Right lobe of liver (tissue), 4 donors: ENCODE measurements at regions not wholly inside any gene's neighbourhood (a gene's known extent, or its start where the extent isn't known, plus 50 kb on each side); places are given as distances from the start of the nearest gene placed in this dataset.

Experiments used
- POLR2A ChIP-seq: fragments of 450-650 bp; IDR thresholded peaks from one replicate; pipeline ENCODE4 v1.6.1; 2017; ENCODE audit warnings: antibody characterized with exemption, mild to moderate bottlenecking
- TF ChIP-seq, protein P1 (sequence below), 4 donors: fragments of 200-600 bp in 3 of 4; fragments of 450-650 bp in 1 of 4; IDR thresholded peaks; one replicate each; pipeline versions ENCODE4 v1.5.1 to v1.8.0; 2016 to 2022; ENCODE audit warnings: antibody characterized with exemption in 4 of 4, mild to moderate bottlenecking in 2 of 4
- donor health status: DM: no; HTN: no; CAD: no.
- donor health status: DM: no; HTN: no; CAD: no.
- donor health status: DM: no; HTN: yes; CAD: no.

- TF ChIP-seq, protein P1, sequence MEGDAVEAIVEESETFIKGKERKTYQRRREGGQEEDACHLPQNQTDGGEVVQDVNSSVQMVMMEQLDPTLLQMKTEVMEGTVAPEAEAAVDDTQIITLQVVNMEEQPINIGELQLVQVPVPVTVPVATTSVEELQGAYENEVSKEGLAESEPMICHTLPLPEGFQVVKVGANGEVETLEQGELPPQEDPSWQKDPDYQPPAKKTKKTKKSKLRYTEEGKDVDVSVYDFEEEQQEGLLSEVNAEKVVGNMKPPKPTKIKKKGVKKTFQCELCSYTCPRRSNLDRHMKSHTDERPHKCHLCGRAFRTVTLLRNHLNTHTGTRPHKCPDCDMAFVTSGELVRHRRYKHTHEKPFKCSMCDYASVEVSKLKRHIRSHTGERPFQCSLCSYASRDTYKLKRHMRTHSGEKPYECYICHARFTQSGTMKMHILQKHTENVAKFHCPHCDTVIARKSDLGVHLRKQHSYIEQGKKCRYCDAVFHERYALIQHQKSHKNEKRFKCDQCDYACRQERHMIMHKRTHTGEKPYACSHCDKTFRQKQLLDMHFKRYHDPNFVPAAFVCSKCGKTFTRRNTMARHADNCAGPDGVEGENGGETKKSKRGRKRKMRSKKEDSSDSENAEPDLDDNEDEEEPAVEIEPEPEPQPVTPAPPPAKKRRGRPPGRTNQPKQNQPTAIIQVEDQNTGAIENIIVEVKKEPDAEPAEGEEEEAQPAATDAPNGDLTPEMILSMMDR (IDR thresholded peaks at IDR 0.05), result no peak
- no peak for TF ChIP-seq POLR2A
Observed at GRCh38 chr14:105941226-105942166, 415.1 kb downstream of the TMEM121 start.
